K562 (cell line): ENCODE measurements at regions not wholly inside any gene's neighbourhood (a gene's known extent, or its start where the extent isn't known, plus 50 kb on each side); places are given as distances from the start of the nearest gene placed in this dataset.

Experiments used
- ATAC-seq: fragments of 200-7000 bp; cut with Tn5 transposase; 3 replicates; pipeline ENCODE4 v1.9.1; 2020; ENCODE audit warnings: moderate library complexity
- BruUV-seq: library from RNA; stranded (reverse); fragments of 400-500 nt; replicated peaks from 2 replicates; lab custom pipeline; 2021; lab: Mats Ljungman, UMichigan
- CTCF ChIA-PET: fragments of 300-600 bp; formaldehyde crosslinking; extraction: SDS; loops from one replicate; lab custom pipeline; 2021; ENCODE audit warnings: low intra/inter-chr PET ratio; lab: Yijun Ruan, JAX
- POLR2A ChIA-PET: fragments of 300-600, 350-650 bp; sonication (Branson Sonifier 250); formaldehyde crosslinking; extraction: SDS; loops from one replicate; lab custom pipeline; 2021; ENCODE audit warnings: antibody characterized with exemption, inconsistent platforms; lab: Yijun Ruan, JAX
- DNase-seq, 4 experiments: peaks; one replicate each; pipeline versions ENCODE4 v3.0.0 to v3.0.0-alpha.2; 2011 to 2018; ENCODE audit warnings: low spot score in 3 of 4, mixed read lengths in 3 of 4; ENCODE audit errors: extremely low read depth in 1 of 4
- FAIRE-seq: peaks from 2 replicates; lab custom pipeline; 2011; peaks lifted over from hg19 to GRCh38; lab: Jason Lieb, UNC
- H2AFZ ChIP-seq: 2 replicates; pipeline ENCODE4 v1.6.0; 2011; ENCODE audit warnings: low read depth, low read length, control low read depth, inconsistent platforms
- H3K27ac ChIP-seq: fragments of 200-600 bp; 3 replicates; pipeline ENCODE4 v1.8.0; 2011; ENCODE audit warnings: low read depth, mild to moderate bottlenecking, control low read depth, inconsistent platforms, low read length, moderate library complexity, mixed read lengths; ENCODE audit errors: extremely low read depth
- H3K27me3 ChIP-seq, 2 experiments: fragments of 300-600 bp in 1 of 2; 2 replicates in 1 of 2; 3 replicates in 1 of 2; pipeline versions ENCODE4 v1.6.0 to v1.8.0; 2011; ENCODE audit warnings: inconsistent platforms in 2 of 2, low read length in 2 of 2, mild to moderate bottlenecking in 1 of 2, mixed read lengths in 1 of 2, moderate library complexity in 1 of 2; ENCODE audit not compliant: control insufficient read depth in 2 of 2, insufficient read depth in 2 of 2
- H3K36me3 ChIP-seq: fragments of 300-600 bp; 3 replicates; pipeline ENCODE4 v1.8.0; 2011; ENCODE audit warnings: mild to moderate bottlenecking, low read length, inconsistent platforms; ENCODE audit not compliant: control insufficient read depth, insufficient read depth
- H3K4me1 ChIP-seq, 2 experiments: fragments of 200-600 bp in 1 of 2; replicated peaks in 1 of 2; 2 replicates in 1 of 2; 3 replicates in 1 of 2; pipeline versions ENCODE4 v1.5.1 to v1.8.0; 2011; ENCODE audit warnings: inconsistent platforms in 2 of 2, low read length in 2 of 2, mild to moderate bottlenecking in 1 of 2, mixed read lengths in 1 of 2, moderate library complexity in 1 of 2; ENCODE audit not compliant: control insufficient read depth in 2 of 2, insufficient read depth in 2 of 2
- H3K4me2 ChIP-seq: 2 replicates; pipeline ENCODE4 v1.6.1; 2011; ENCODE audit warnings: low read length, control low read depth, inconsistent platforms, mixed read lengths; ENCODE audit not compliant: insufficient read depth
- H3K4me3 ChIP-seq: fragments of 200-600 bp; sonication (generic), shearing (Covaris generic); 2 replicates; pipeline ENCODE4 v1.5.1; 2016; ENCODE audit warnings: control low read depth, inconsistent platforms
- H3K79me2 ChIP-seq: fragments of 200-600 bp; 3 replicates; pipeline ENCODE4 v1.8.0; 2011; ENCODE audit warnings: low read length, inconsistent platforms; ENCODE audit not compliant: control insufficient read depth, insufficient read depth
- H3K9ac ChIP-seq, 2 experiments: 2 replicates each; pipeline versions ENCODE4 v1.6.0 to v1.6.1; 2011; ENCODE audit warnings: low read depth in 2 of 2, low read length in 2 of 2, control low read depth in 1 of 2, inconsistent platforms in 1 of 2, mild to moderate bottlenecking in 1 of 2, mixed read lengths in 1 of 2; ENCODE audit not compliant: insufficient read depth in 1 of 2
- H3K9me1 ChIP-seq: one replicate; pipeline ENCODE4 v1.6.0; 2011; ENCODE audit warnings: inconsistent platforms, mild to moderate bottlenecking, low read length, moderate library complexity; ENCODE audit not compliant: control insufficient read depth, insufficient read depth
- H3K9me3 ChIP-seq: replicated peaks from 2 replicates; pipeline ENCODE4 v1.5.1; 2011; ENCODE audit warnings: low read depth, low read length, inconsistent platforms; ENCODE audit not compliant: control insufficient read depth, insufficient read depth
- H4K20me1 ChIP-seq: replicated peaks from 2 replicates; pipeline ENCODE4 v1.6.1; 2011; ENCODE audit warnings: low read length, inconsistent platforms, mixed read lengths; ENCODE audit not compliant: control insufficient read depth, insufficient read depth
- CBFA2T2 ChIP-seq: fragments of 450-650 bp; conservative IDR thresholded peaks from 2 replicates; pipeline ENCODE4 v1.6.1; 2017; ENCODE audit warnings: mild to moderate bottlenecking
- ELF1 ChIP-seq: fragments of 200-800 bp; sonication (Bioruptor generic); IDR thresholded peaks from 2 replicates; pipeline ENCODE4 v1.6.1; 2016; ENCODE audit warnings: missing genetic modification characterization, missing compliant biosample characterization
- EP400 ChIP-seq: fragments of 450-650 bp; IDR thresholded peaks from 2 replicates; pipeline ENCODE4 v1.6.1; 2017; ENCODE audit warnings: antibody characterized with exemption, mild to moderate bottlenecking, moderate library complexity
- NFIX ChIP-seq: fragments of 250-450 bp; sonication (Bioruptor Pico); IDR thresholded peaks from 2 replicates; pipeline ENCODE4 v1.4.0; 2020; ENCODE audit warnings: low read depth, mild to moderate bottlenecking, moderate library complexity
- RBM15 ChIP-seq: fragments of 200-400 bp; formaldehyde crosslinking; IDR thresholded peaks from 2 replicates; pipeline ENCODE4 v1.6.1; 2018; ENCODE audit warnings: mild to moderate bottlenecking, low read length, moderate library complexity; ENCODE audit not compliant: insufficient read depth
- SRF ChIP-seq, 2 experiments: fragments of 250-450, 450-650 bp in 1 of 2; sonication (Bioruptor Pico) in 1 of 2; sonication (generic) in 1 of 2; formaldehyde crosslinking; IDR thresholded peaks; 2 replicates each; pipeline versions ENCODE4 v1.5.0 to v1.5.1; 2020 to 2022; ENCODE audit warnings: mild to moderate bottlenecking in 1 of 2, missing genetic modification reagents in 1 of 2
- U2AF2 ChIP-seq: fragments of 200-400 bp; formaldehyde crosslinking; optimal IDR thresholded peaks from 2 replicates; pipeline ENCODE3; 2017; ENCODE audit warnings: low read depth, mild to moderate bottlenecking, low read length
- WGBS: fragments of 100-300 bp; shearing (Covaris generic); methylation state at CpG from one replicate; pipeline ENCODE4 v1.1.6; 2016; ENCODE audit warnings: low coverage, mixed read lengths; ENCODE audit not compliant: insufficient coverage; ENCODE audit errors: missing lambda C conversion rate; 5-methylcytosine and 5-hydroxymethylcytosine counted together
- in situ Hi-C: fragments of 300-500 bp; cut with MboI; formaldehyde crosslinking; loops from 4 replicates; pipeline ENCODE4 v1.15.0; 2018; ENCODE audit warnings: inconsistent platforms, mixed read lengths
- intact Hi-C: fragments of 100-400 bp; cut with micrococcal nuclease; formaldehyde crosslinking; loops from 2 replicates; pipeline ENCODE4 v1.14.2; 2022
- TF ChIP-seq, protein P1 (sequence below): fragments of 450-650 bp; formaldehyde crosslinking; IDR thresholded peaks from 2 replicates; pipeline ENCODE4 v1.4.0; 2020; ENCODE audit warnings: mild to moderate bottlenecking

DNA sequence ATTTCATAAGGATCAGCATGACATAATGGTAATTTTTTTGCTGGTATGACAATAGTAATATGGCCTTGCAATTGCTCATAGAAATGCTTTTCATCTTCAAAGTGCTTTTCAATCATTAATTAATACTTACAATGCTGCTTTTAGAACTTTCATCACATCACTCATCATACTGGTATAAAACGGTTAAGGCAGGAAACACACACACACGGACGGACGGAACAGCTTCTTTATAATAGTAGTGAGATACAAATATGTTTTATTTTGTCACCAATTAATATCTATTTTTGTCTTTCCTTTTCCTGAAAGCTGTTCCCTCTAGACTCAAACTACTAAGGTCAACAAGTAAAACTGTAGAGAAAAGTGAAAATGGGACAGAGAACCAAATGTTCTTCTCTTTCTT is 353.9 kb upstream of the PKN2 start:
- no peaks in the 10 kb centered on the region for H3K9me1 ChIP-seq
- H3K79me2 ChIP-seq: no peaks in the 10 kb centered on the region
- no peak overlapping the region for H2AFZ ChIP-seq
- no peaks in the 10 kb centered on the region for H3K4me1 ChIP-seq
- no peak overlapping the region for H3K4me3 ChIP-seq
- FAIRE-seq (no peak), DNase-seq (no peak), ATAC-seq (no peak)
- ChIA-PET POLR2A (no interaction called here), CTCF (no interaction called here)
- in situ Hi-C loops (loop anchor here (25.0 kb wide), 1 partner anchor 532 kb away; no protein-coding TSS in a partner anchor), intact Hi-C loops (no loop called here)
- no peaks in the 10 kb centered on the region for H4K20me1 ChIP-seq
- no peaks in the 10 kb centered on the region for H3K9me3 ChIP-seq
- H3K27ac ChIP-seq: no peak overlapping the region
- BruUV-seq: no TSS peak
- H3K27me3 ChIP-seq: no peaks in the 10 kb centered on the region
- H3K36me3 ChIP-seq: no peaks in the 10 kb centered on the region
- WGBS: 0% methylated on average over 4 of the region's 4 CpGs
- H3K9ac ChIP-seq: no peak overlapping the region
- no peak overlapping the region for H3K4me2 ChIP-seq
- no peak for TF ChIP-seq CBFA2T2
- TF ChIP-seq U2AF2: no peak
- TF ChIP-seq NFIX (CRISPR knock-in tag): no peak

DNA sequence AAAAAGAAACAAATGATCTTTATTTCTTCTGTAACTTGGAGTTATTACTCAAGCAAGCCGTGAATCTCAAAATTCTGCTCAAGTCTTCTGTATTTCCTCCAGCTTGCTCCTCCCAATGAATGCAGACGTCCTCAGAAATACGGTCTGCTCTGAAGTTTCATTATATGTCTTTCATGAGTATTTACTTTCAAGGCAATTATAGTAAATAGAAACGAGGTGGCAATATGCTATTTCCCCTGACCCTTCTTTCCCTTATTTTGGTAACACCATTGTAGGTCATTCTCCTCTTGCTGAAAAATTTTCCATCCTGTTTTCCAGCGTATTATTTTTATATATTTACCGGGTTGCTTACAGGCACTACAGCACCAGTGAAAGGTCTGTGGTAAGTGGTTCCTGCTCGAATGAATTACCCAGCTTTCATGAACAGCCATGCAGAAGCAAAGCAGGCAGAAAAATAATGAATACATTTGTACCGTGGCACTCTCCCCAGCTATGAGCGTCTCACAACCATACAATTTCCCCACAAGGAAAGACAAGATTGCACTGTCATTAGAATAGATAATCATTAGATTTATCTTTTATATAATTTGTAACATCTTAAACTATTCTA is 350.9 kb upstream of the PKN2 start:
- no peak overlapping the region for H3K27ac ChIP-seq
- H3K4me2 ChIP-seq: no peak overlapping the region
- H3K27me3 ChIP-seq: no peaks in the 10 kb centered on the region
- FAIRE-seq (no peak), DNase-seq (no peak), ATAC-seq (no peak)
- H3K79me2 ChIP-seq: no peaks in the 10 kb centered on the region
- WGBS: 2% methylated on average over 9 of the region's 9 CpGs
- BruUV-seq: no TSS peak
- no peak overlapping the region for H3K4me3 ChIP-seq
- CTCF ChIA-PET: no interaction called here
- POLR2A ChIA-PET: no interaction called here
- no peaks in the 10 kb centered on the region for H3K9me1 ChIP-seq
- no peak overlapping the region for H3K9ac ChIP-seq
- H3K9me3 ChIP-seq: no peaks in the 10 kb centered on the region
- H3K36me3 ChIP-seq: no peaks in the 10 kb centered on the region
- H3K4me1 ChIP-seq: no peaks in the 10 kb centered on the region
- intact Hi-C loops: no loop called here
- in situ Hi-C loops: loop anchor here (25.0 kb wide), 1 partner anchor 529 kb away; no protein-coding TSS in a partner anchor
- no peaks in the 10 kb centered on the region for H4K20me1 ChIP-seq
- TF ChIP-seq RBM15: no peak
- TF ChIP-seq, protein P1, sequence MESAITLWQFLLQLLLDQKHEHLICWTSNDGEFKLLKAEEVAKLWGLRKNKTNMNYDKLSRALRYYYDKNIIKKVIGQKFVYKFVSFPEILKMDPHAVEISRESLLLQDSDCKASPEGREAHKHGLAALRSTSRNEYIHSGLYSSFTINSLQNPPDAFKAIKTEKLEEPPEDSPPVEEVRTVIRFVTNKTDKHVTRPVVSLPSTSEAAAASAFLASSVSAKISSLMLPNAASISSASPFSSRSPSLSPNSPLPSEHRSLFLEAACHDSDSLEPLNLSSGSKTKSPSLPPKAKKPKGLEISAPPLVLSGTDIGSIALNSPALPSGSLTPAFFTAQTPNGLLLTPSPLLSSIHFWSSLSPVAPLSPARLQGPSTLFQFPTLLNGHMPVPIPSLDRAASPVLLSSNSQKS: no peak
- no peak for TF ChIP-seq SRF (CRISPR knock-in tag; IDR thresholded peaks at IDR 0.05)
- no peak for TF ChIP-seq ELF1 (tag)
- TF ChIP-seq EP400: no peak
- no peak overlapping the region for H2AFZ ChIP-seq
